HepG2 (cell line): ENCODE measurements at regions not wholly inside any gene's neighbourhood (a gene's known extent, or its start where the extent isn't known, plus 50 kb on each side); places are given as distances from the start of the nearest gene placed in this dataset.

ENCODE experiments used
- ATAC-seq: fragments of 200-7000 bp; cut with Tn5 transposase; 3 replicates; pipeline ENCODE4 v1.9.1; 2020; ENCODE audit warnings: mild to moderate bottlenecking, moderate library complexity
- BruUV-seq: library from RNA; stranded (reverse); fragments of 400-500 nt; replicated peaks from 2 replicates; lab custom pipeline; 2021; lab: Mats Ljungman, UMichigan
- CTCF ChIA-PET: fragments of 300-600 bp; formaldehyde crosslinking; extraction: SDS; loops from one replicate; lab custom pipeline; 2021; ENCODE audit warnings: low total read pairs, inconsistent platforms, low intra/inter-chr PET ratio; lab: Yijun Ruan, JAX
- POLR2A ChIA-PET: fragments of 350-600 bp; sonication (Branson Sonifier 250); formaldehyde crosslinking; loops from one replicate; lab custom pipeline; 2020; ENCODE audit warnings: antibody characterized with exemption, inconsistent platforms; lab: Yijun Ruan, JAX
- DNase-seq: peaks from one replicate; pipeline ENCODE4 v3.0.0-alpha.2; 2015; ENCODE audit warnings: low spot score
- FAIRE-seq: peaks from 3 replicates; lab custom pipeline; 2011; peaks lifted over from hg19 to GRCh38; lab: Jason Lieb, UNC
- H2AFZ ChIP-seq: one replicate; pipeline ENCODE4 v1.6.1; 2011; ENCODE audit warnings: low read length, inconsistent platforms
- H3K27ac ChIP-seq: fragments of 300-600 bp; 3 replicates; pipeline ENCODE4 v1.8.0; 2011; ENCODE audit warnings: mixed run types, mild to moderate bottlenecking, mixed read lengths, low read length, inconsistent platforms; ENCODE audit not compliant: insufficient read depth; ENCODE audit errors: extremely low read length
- H3K27me3 ChIP-seq, 2 experiments: fragments of 200-600 bp in 1 of 2; 2 replicates in 1 of 2; 3 replicates in 1 of 2; pipeline versions ENCODE4 v1.6.0 to v1.8.0; 2011; ENCODE audit warnings: low read length in 2 of 2, mild to moderate bottlenecking in 2 of 2, moderate library complexity in 2 of 2, inconsistent platforms in 1 of 2; ENCODE audit not compliant: insufficient read depth in 2 of 2, control insufficient read depth in 1 of 2
- H3K36me3 ChIP-seq, 2 experiments: fragments of 200-600 bp in 1 of 2; replicated peaks in 1 of 2; 2 replicates in 1 of 2; 3 replicates in 1 of 2; pipeline versions ENCODE4 v1.5.1 to v1.8.0; 2011; ENCODE audit warnings: low read length in 2 of 2, inconsistent platforms in 1 of 2; ENCODE audit not compliant: insufficient read depth in 2 of 2, control insufficient read depth in 1 of 2
- H3K4me1 ChIP-seq: 2 replicates; pipeline ENCODE4 v1.5.1; 2012; ENCODE audit warnings: low read length, inconsistent platforms; ENCODE audit not compliant: insufficient read depth
- H3K4me2 ChIP-seq: 2 replicates; pipeline ENCODE4 v1.6.0; 2011; ENCODE audit warnings: low read depth, low read length, inconsistent platforms
- H3K4me3 ChIP-seq, 3 experiments: fragments of 200-600 bp in 1 of 3; sonication (generic), shearing (Covaris generic) in 1 of 3; replicated peaks in 1 of 3; 2 replicates each; pipeline ENCODE4 v1.5.1; 2011 to 2016; ENCODE audit warnings: low read length in 3 of 3, inconsistent platforms in 2 of 3, low read depth in 2 of 3, mild to moderate bottlenecking in 2 of 3, control low read depth in 1 of 3, mixed read lengths in 1 of 3; ENCODE audit not compliant: insufficient read depth in 1 of 3
- H3K79me2 ChIP-seq: one replicate; pipeline ENCODE4 v1.6.1; 2011; ENCODE audit warnings: low read length, inconsistent platforms; ENCODE audit not compliant: insufficient read depth
- H3K9ac ChIP-seq: 2 replicates; pipeline ENCODE4 v1.6.0; 2011; ENCODE audit warnings: mild to moderate bottlenecking, low read depth, low read length, inconsistent platforms; ENCODE audit not compliant: insufficient read depth
- H3K9me3 ChIP-seq: 2 replicates; pipeline ENCODE4 v1.5.1; 2012; ENCODE audit warnings: mild to moderate bottlenecking, low read length
- H4K20me1 ChIP-seq: 2 replicates; pipeline ENCODE4 v1.6.0; 2011; ENCODE audit warnings: inconsistent platforms, mild to moderate bottlenecking, low read length, moderate library complexity; ENCODE audit not compliant: insufficient read depth
- HOXA5 ChIP-seq: sonication (generic); formaldehyde crosslinking; IDR thresholded peaks from 2 replicates; pipeline ENCODE4 v1.4.0; 2020; ENCODE audit warnings: missing genetic modification reagents
- IKZF1 ChIP-seq: fragments of 450-650 bp; IDR thresholded peaks from 2 replicates; pipeline ENCODE4 v1.7.1; 2016
- NCOA5 ChIP-seq: sonication (generic); formaldehyde crosslinking; IDR thresholded peaks from 2 replicates; pipeline ENCODE4 v1.4.0; 2020; ENCODE audit warnings: missing genetic modification reagents
- NKX3-1 ChIP-seq: sonication (generic); formaldehyde crosslinking; IDR thresholded peaks from 2 replicates; pipeline ENCODE4 v1.5.0; 2020; ENCODE audit warnings: missing genetic modification reagents
- PCBP1 ChIP-seq: fragments of 200-400 bp; formaldehyde crosslinking; IDR thresholded peaks from 2 replicates; pipeline ENCODE4 v1.6.1; 2017; ENCODE audit warnings: mild to moderate bottlenecking, low read depth, low read length, borderline replicate concordance
- THRA ChIP-seq: sonication (generic); formaldehyde crosslinking; IDR thresholded peaks from 2 replicates; pipeline ENCODE4 v1.4.0; 2020; ENCODE audit warnings: missing genetic modification reagents, borderline replicate concordance
- ZFP82 ChIP-seq: sonication (generic); formaldehyde crosslinking; IDR thresholded peaks from 2 replicates; pipeline ENCODE4 v1.5.1; 2020; ENCODE audit warnings: mild to moderate bottlenecking, missing genetic modification reagents, borderline replicate concordance
- ZKSCAN5 ChIP-seq: sonication (generic); formaldehyde crosslinking; IDR thresholded peaks from 2 replicates; pipeline ENCODE4 v1.5.1; 2020; ENCODE audit warnings: mild to moderate bottlenecking, missing genetic modification reagents
- ZNF317 ChIP-seq: sonication (generic); formaldehyde crosslinking; IDR thresholded peaks from 2 replicates; pipeline ENCODE4 v1.5.0; 2020; ENCODE audit warnings: mild to moderate bottlenecking, missing genetic modification reagents
- ZNF770 ChIP-seq: sonication (generic); formaldehyde crosslinking; IDR thresholded peaks from 2 replicates; pipeline ENCODE4 v1.5.0; 2020; ENCODE audit warnings: mild to moderate bottlenecking, missing genetic modification reagents
- WGBS: methylation state at CpG from one replicate; pipeline ENCODE4 v1.1.6; 2017; ENCODE audit warnings: low lambda C conversion rate; 5-methylcytosine and 5-hydroxymethylcytosine counted together
- in situ Hi-C: cut with HindIII; loops from 2 replicates; pipeline ENCODE4 v1.10.0; 2017; ENCODE audit warnings: low pct_unique_long_range_greater_than_20kb; ENCODE audit not compliant: extremely low pct_ligation_motif_present
- intact Hi-C: fragments of 100-400 bp; cut with micrococcal nuclease; formaldehyde crosslinking; loops from one replicate; pipeline ENCODE4 v1.10.0; 2022; ENCODE audit not compliant: unreplicated experiment
- TF ChIP-seq, protein P1 (sequence below): sonication (generic); formaldehyde crosslinking; IDR thresholded peaks from 2 replicates; pipeline ENCODE4 v1.5.0; 2020; ENCODE audit warnings: missing genetic modification reagents
- TF ChIP-seq, protein P2 (sequence below): IDR thresholded peaks from 2 replicates; pipeline ENCODE4 v1.6.1; 2012; ENCODE audit warnings: low read length, improper control_type of control experiment

DNA sequence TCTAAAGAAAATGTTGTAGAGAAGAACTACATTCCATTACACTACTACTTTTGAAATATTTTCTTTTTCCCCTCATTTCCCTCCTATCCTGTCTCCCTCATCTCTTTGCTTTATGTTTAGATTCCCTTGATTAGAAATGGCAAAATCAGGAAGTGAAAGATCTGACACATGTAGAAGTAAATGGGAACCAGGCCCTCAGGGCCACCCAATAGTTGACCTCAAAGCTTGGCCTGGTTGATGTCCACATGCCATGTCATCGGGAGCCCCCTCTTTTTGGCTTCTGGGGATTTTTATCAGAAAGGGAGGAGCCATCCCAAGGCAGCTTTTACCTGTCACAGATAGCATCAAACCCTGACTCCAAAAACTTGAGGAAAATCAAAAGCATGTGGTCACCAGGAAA, 168.3 kb upstream of the ECI2 start:
- no peak for FAIRE-seq
- Histone ChIP-seq H4K20me1 (no peaks in the 10 kb centered on the region), H3K27me3 (0 out of 5 replicates have a peak, but pooled peaks cover 0 to 4% of the 10 kb centered on the region in 2 experiments), H3K4me1 (no peaks in the 10 kb centered on the region), H3K9me3 (no peaks in the 10 kb centered on the region), H3K27ac (no peak overlapping the region), H3K79me2 (no peaks in the 10 kb centered on the region), H3K4me3 (no peak overlapping the region), H3K9ac (no peak overlapping the region), H2AFZ (no peak overlapping the region), H3K36me3 (no peaks in the 10 kb centered on the region), H3K4me2 (no peak overlapping the region)
- BruUV-seq, result no TSS peak
- CTCF ChIA-PET, result no interaction called here
- DNase-seq, result no peak
- intact Hi-C loops, result no loop called here
- 3% methylated on average over 1 of the region's 1 CpG for WGBS
- POLR2A ChIA-PET, result no interaction called here
- TF ChIP-seq THRA (CRISPR knock-in tag), result no peak
- no peak for TF ChIP-seq ZNF317 (CRISPR knock-in tag)
- TF ChIP-seq NCOA5, result no peak
- TF ChIP-seq ZFP82, result no peak
- TF ChIP-seq, protein P1, sequence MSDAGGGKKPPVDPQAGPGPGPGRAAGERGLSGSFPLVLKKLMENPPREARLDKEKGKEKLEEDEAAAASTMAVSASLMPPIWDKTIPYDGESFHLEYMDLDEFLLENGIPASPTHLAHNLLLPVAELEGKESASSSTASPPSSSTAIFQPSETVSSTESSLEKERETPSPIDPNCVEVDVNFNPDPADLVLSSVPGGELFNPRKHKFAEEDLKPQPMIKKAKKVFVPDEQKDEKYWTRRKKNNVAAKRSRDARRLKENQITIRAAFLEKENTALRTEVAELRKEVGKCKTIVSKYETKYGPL (CRISPR knock-in tag), result no peak
- no peak for TF ChIP-seq ZKSCAN5 (CRISPR knock-in tag)
- no peak for TF ChIP-seq IKZF1
- TF ChIP-seq, protein P2, sequence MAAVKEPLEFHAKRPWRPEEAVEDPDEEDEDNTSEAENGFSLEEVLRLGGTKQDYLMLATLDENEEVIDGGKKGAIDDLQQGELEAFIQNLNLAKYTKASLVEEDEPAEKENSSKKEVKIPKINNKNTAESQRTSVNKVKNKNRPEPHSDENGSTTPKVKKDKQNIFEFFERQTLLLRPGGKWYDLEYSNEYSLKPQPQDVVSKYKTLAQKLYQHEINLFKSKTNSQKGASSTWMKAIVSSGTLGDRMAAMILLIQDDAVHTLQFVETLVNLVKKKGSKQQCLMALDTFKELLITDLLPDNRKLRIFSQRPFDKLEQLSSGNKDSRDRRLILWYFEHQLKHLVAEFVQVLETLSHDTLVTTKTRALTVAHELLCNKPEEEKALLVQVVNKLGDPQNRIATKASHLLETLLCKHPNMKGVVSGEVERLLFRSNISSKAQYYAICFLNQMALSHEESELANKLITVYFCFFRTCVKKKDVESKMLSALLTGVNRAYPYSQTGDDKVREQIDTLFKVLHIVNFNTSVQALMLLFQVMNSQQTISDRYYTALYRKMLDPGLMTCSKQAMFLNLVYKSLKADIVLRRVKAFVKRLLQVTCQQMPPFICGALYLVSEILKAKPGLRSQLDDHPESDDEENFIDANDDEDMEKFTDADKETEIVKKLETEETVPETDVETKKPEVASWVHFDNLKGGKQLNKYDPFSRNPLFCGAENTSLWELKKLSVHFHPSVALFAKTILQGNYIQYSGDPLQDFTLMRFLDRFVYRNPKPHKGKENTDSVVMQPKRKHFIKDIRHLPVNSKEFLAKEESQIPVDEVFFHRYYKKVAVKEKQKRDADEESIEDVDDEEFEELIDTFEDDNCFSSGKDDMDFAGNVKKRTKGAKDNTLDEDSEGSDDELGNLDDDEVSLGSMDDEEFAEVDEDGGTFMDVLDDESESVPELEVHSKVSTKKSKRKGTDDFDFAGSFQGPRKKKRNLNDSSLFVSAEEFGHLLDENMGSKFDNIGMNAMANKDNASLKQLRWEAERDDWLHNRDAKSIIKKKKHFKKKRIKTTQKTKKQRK, result no peak
- TF ChIP-seq NKX3-1, result no peak
- TF ChIP-seq HOXA5 (CRISPR knock-in tag), result no peak
- no peak for TF ChIP-seq ZNF770
- TF ChIP-seq PCBP1, result no peak
- in situ Hi-C loops, result no loop called here
- ATAC-seq, result no peak
